ENCODE measurements at regions not wholly inside any gene's neighbourhood (a gene's known extent, or its start where the extent isn't known, plus 50 kb on each side); places are given as distances from the start of the nearest gene placed in this dataset.

GRCh38 chr5:165560648-165561047, 2055.2 kb downstream of the MAT2B start:
- intact Hi-C loops (cut with DNase I; ENCODE audit: low total_unique reads) = no loop called here
- DNase-seq = no peak
- H3K36me3 ChIP-seq = no peaks in the 10 kb centered on the region

GRCh38 chr5:165565911-165566310, 2060.5 kb downstream of the MAT2B start:
- TF ChIP-seq CTCF (IDR thresholded peaks at IDR 0.05) = no peak

More at GRCh38 chr5:165560648-165561047, 2055.2 kb downstream of the MAT2B start:
- Histone ChIP-seq H3K9me3 (no peaks in the 10 kb centered on the region), H3K4me3 (no peak overlapping the region), H3K27ac (no peak overlapping the region), H3K27me3 (no peaks in the 10 kb centered on the region), H3K4me1 (no peaks in the 10 kb centered on the region)
- no peak for TF ChIP-seq CTCF (IDR thresholded peaks at IDR 0.05)

GRCh38 chr5:165569551-165569950, 2064.1 kb downstream of the MAT2B start:
- Histone ChIP-seq H3K9me3 (no peaks in the 10 kb centered on the region), H3K27me3 (no peaks in the 10 kb centered on the region), H3K4me1 (no peaks in the 10 kb centered on the region), H3K27ac (no peak overlapping the region), H3K36me3 (no peaks in the 10 kb centered on the region), H3K4me3 (no peak overlapping the region)
- intact Hi-C loops (cut with DNase I; ENCODE audit: low total_unique reads) = no loop called here
- DNase-seq = no peak
- no peak for TF ChIP-seq CTCF (IDR thresholded peaks at IDR 0.05)

More at GRCh38 chr5:165565911-165566310, 2060.5 kb downstream of the MAT2B start:
- Histone ChIP-seq H3K36me3 (no peaks in the 10 kb centered on the region), H3K27ac (no peak overlapping the region), H3K27me3 (no peaks in the 10 kb centered on the region), H3K4me3 (no peak overlapping the region), H3K9me3 (no peaks in the 10 kb centered on the region), H3K4me1 (no peaks in the 10 kb centered on the region)
- intact Hi-C loops (cut with DNase I; ENCODE audit: low total_unique reads) = no loop called here
- DNase-seq = no peak

GRCh38 chr5:165573445-165573844, 2068.0 kb downstream of the MAT2B start:
- TF ChIP-seq CTCF (IDR thresholded peaks at IDR 0.05) = no peak
- intact Hi-C loops (cut with DNase I; ENCODE audit: low total_unique reads) = no loop called here
- no peak for DNase-seq
- H3K27ac ChIP-seq = no peak overlapping the region
- no peaks in the 10 kb centered on the region for H3K4me1 ChIP-seq
- no peak overlapping the region for H3K4me3 ChIP-seq
- no peaks in the 10 kb centered on the region for H3K9me3 ChIP-seq
- H3K36me3 ChIP-seq = no peaks in the 10 kb centered on the region
- H3K27me3 ChIP-seq = no peaks in the 10 kb centered on the region

GRCh38 chr5:165574100-165574499, 2068.7 kb downstream of the MAT2B start:
- no peaks in the 10 kb centered on the region for H3K9me3 ChIP-seq
- no peak overlapping the region for H3K4me3 ChIP-seq
- no peak for TF ChIP-seq CTCF (IDR thresholded peaks at IDR 0.05)
- H3K27ac ChIP-seq = no peak overlapping the region
- no peaks in the 10 kb centered on the region for H3K27me3 ChIP-seq
- H3K4me1 ChIP-seq = no peaks in the 10 kb centered on the region
- H3K36me3 ChIP-seq = no peaks in the 10 kb centered on the region
- no peak for DNase-seq
- intact Hi-C loops (cut with DNase I; ENCODE audit: low total_unique reads) = no loop called here

- no peaks in the 10 kb centered on the region for H3K4me1 ChIP-seq
- no peak overlapping the region for H3K4me3 ChIP-seq
- no peak for DNase-seq
- H3K9me3 ChIP-seq = no peaks in the 10 kb centered on the region
- intact Hi-C loops (cut with DNase I; ENCODE audit: low total_unique reads) = no loop called here
- no peak for TF ChIP-seq CTCF (IDR thresholded peaks at IDR 0.05)
- H3K27me3 ChIP-seq = no peaks in the 10 kb centered on the region
- no peaks in the 10 kb centered on the region for H3K36me3 ChIP-seq
- no peak overlapping the region for H3K27ac ChIP-seq
Measured at GRCh38 chr5:165576678-165577275, 2071.4 kb downstream of the MAT2B start.

All from tibial artery (tissue), 4 donors.